GM23338 (cell line): ENCODE measurements at regions not wholly inside any gene's neighbourhood (a gene's known extent, or its start where the extent isn't known, plus 50 kb on each side); places are given as distances from the start of the nearest gene placed in this dataset.

Experiments
- CREB1 ChIP-seq: fragments of 250-450 bp; sonication (Bioruptor Pico); IDR thresholded peaks from 2 replicates; pipeline ENCODE4 v1.5.0; 2020; ENCODE audit warnings: low read depth, mild to moderate bottlenecking, moderate library complexity
- EZH2 ChIP-seq: fragments of 200-600 bp; sonication (generic); IDR thresholded peaks from one replicate; pipeline ENCODE4 v1.8.0; 2017; ENCODE audit warnings: antibody characterized with exemption, mild to moderate bottlenecking, low read depth; ENCODE audit not compliant: unreplicated experiment
- EZH2phosphoT487 ChIP-seq: fragments of 200-600 bp; sonication (generic); IDR thresholded peaks from one replicate; pipeline ENCODE4 v1.8.1; 2018; ENCODE audit warnings: antibody characterized with exemption; ENCODE audit not compliant: unreplicated experiment
- JUNB ChIP-seq: IDR thresholded peaks from one replicate; pipeline ENCODE4 v1.6.1; 2016; ENCODE audit warnings: antibody characterized with exemption; ENCODE audit not compliant: unreplicated experiment
- POLR2AphosphoS5 ChIP-seq: IDR thresholded peaks from 2 replicates; pipeline ENCODE4 v1.6.1; 2016; ENCODE audit warnings: antibody characterized with exemption, low read depth
- ZNF331 ChIP-seq: fragments of 250-450 bp; sonication (Bioruptor Pico); IDR thresholded peaks from 2 replicates; pipeline ENCODE4 v1.5.0; 2020; ENCODE audit warnings: low read depth, mild to moderate bottlenecking, moderate library complexity
- TF ChIP-seq, protein P1 (sequence below), 2 experiments: fragments of 200-600 bp in 1 of 2; sonication (generic) in 1 of 2; conservative IDR thresholded peaks; 2 replicates each; pipeline versions ENCODE4 v1.5.1 to v1.6.1; 2016 to 2017; ENCODE audit warnings: antibody characterized with exemption in 2 of 2, low read depth in 2 of 2, mild to moderate bottlenecking in 2 of 2, moderate library complexity in 1 of 2
- TF ChIP-seq, protein P2 (sequence below): IDR thresholded peaks from one replicate; pipeline ENCODE4 v1.6.1; 2018; ENCODE audit warnings: antibody characterized with exemption; ENCODE audit not compliant: unreplicated experiment
- TF ChIP-seq, protein P3 (sequence below): IDR thresholded peaks from 2 replicates; pipeline ENCODE4 v1.6.1; 2016; ENCODE audit warnings: antibody characterized with exemption

DNA sequence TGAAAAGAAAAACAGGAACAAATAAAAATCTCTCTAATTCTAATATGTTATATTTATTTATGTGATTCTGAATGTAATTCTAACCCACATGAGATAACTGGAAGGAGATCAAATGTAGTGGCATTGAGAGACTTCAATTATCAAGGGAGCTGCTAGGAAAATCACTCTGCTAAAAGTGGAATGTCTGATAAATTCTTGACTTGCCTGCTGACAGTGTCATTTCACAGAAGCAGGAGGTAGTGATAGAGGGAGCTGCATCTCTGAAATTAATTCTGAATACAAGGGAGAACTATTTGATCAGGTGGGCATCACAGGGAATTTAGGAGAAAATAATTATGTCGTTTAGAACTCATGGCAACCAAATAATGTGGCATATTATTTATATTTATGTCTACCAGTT, 303.6 kb downstream of the BCAT1 start:
- TF ChIP-seq, protein P1, sequence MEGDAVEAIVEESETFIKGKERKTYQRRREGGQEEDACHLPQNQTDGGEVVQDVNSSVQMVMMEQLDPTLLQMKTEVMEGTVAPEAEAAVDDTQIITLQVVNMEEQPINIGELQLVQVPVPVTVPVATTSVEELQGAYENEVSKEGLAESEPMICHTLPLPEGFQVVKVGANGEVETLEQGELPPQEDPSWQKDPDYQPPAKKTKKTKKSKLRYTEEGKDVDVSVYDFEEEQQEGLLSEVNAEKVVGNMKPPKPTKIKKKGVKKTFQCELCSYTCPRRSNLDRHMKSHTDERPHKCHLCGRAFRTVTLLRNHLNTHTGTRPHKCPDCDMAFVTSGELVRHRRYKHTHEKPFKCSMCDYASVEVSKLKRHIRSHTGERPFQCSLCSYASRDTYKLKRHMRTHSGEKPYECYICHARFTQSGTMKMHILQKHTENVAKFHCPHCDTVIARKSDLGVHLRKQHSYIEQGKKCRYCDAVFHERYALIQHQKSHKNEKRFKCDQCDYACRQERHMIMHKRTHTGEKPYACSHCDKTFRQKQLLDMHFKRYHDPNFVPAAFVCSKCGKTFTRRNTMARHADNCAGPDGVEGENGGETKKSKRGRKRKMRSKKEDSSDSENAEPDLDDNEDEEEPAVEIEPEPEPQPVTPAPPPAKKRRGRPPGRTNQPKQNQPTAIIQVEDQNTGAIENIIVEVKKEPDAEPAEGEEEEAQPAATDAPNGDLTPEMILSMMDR (conservative IDR thresholded peaks at IDR 0.05; ENCODE audit: low read depth in 2 of 2) = no peak
- TF ChIP-seq POLR2AphosphoS5 = no peak
- TF ChIP-seq EZH2 = no peak
- TF ChIP-seq CREB1 (CRISPR knock-in tag) = no peak
- TF ChIP-seq, protein P2, sequence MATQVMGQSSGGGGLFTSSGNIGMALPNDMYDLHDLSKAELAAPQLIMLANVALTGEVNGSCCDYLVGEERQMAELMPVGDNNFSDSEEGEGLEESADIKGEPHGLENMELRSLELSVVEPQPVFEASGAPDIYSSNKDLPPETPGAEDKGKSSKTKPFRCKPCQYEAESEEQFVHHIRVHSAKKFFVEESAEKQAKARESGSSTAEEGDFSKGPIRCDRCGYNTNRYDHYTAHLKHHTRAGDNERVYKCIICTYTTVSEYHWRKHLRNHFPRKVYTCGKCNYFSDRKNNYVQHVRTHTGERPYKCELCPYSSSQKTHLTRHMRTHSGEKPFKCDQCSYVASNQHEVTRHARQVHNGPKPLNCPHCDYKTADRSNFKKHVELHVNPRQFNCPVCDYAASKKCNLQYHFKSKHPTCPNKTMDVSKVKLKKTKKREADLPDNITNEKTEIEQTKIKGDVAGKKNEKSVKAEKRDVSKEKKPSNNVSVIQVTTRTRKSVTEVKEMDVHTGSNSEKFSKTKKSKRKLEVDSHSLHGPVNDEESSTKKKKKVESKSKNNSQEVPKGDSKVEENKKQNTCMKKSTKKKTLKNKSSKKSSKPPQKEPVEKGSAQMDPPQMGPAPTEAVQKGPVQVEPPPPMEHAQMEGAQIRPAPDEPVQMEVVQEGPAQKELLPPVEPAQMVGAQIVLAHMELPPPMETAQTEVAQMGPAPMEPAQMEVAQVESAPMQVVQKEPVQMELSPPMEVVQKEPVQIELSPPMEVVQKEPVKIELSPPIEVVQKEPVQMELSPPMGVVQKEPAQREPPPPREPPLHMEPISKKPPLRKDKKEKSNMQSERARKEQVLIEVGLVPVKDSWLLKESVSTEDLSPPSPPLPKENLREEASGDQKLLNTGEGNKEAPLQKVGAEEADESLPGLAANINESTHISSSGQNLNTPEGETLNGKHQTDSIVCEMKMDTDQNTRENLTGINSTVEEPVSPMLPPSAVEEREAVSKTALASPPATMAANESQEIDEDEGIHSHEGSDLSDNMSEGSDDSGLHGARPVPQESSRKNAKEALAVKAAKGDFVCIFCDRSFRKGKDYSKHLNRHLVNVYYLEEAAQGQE = no peak
- no peak for TF ChIP-seq JUNB
- TF ChIP-seq, protein P3, sequence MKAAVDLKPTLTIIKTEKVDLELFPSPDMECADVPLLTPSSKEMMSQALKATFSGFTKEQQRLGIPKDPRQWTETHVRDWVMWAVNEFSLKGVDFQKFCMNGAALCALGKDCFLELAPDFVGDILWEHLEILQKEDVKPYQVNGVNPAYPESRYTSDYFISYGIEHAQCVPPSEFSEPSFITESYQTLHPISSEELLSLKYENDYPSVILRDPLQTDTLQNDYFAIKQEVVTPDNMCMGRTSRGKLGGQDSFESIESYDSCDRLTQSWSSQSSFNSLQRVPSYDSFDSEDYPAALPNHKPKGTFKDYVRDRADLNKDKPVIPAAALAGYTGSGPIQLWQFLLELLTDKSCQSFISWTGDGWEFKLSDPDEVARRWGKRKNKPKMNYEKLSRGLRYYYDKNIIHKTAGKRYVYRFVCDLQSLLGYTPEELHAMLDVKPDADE = no peak
- TF ChIP-seq EZH2phosphoT487 = no peak
- no peak for TF ChIP-seq ZNF331
